ENCODE measurements at regions not wholly inside any gene's neighbourhood (a gene's known extent, or its start where the extent isn't known, plus 50 kb on each side); places are given as distances from the start of the nearest gene placed in this dataset.

DNA sequence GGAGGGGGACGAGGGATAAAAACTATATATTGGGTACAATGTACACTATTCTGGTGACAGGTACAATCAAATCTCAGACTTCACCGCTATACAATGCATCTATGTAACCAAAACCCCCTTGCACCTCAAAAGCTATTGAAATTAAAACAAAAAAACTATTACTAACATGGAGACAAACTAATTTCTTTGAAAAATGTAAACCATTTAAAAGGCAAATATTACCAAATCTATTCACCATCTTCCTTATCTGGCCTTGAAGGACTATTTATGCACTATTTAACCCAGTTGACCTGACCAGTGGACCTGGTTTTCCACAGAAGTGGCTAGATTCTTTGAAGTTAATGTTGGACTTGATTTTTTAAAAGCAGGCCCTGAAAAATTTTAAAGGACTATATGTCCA, 212.3 kb upstream of the RPS6KA3 start:
- Histone ChIP-seq H3K9me3 (ENCODE audit: insufficient read depth, low read length) (no peaks in the 10 kb centered on the region), H3K9ac (ENCODE audit: low read length) (no peak overlapping the region), H3K4me2 (ENCODE audit: low read length) (no peak overlapping the region), H3K4me3 (ENCODE audit: low read length) (no peak overlapping the region), H3K27me3 (ENCODE audit: low read depth, low read length) (peaks cover 9% of the 10 kb centered on the region; the same call in 1 of the 2 replicates), H3K27ac (ENCODE audit: low read length) (no peak overlapping the region), H3K36me3 (replicated peaks; ENCODE audit: low read depth, low read length) (no peaks in the 10 kb centered on the region), H2AFZ (ENCODE audit: low read depth, low read length) (no peak overlapping the region), H4K20me1 (ENCODE audit: insufficient read depth, low read length) (no peaks in the 10 kb centered on the region), H3K4me1 (ENCODE audit: low read length) (no peaks in the 10 kb centered on the region), H3K79me2 (ENCODE audit: low read length) (no peaks in the 10 kb centered on the region)
- TF ChIP-seq, protein P1, sequence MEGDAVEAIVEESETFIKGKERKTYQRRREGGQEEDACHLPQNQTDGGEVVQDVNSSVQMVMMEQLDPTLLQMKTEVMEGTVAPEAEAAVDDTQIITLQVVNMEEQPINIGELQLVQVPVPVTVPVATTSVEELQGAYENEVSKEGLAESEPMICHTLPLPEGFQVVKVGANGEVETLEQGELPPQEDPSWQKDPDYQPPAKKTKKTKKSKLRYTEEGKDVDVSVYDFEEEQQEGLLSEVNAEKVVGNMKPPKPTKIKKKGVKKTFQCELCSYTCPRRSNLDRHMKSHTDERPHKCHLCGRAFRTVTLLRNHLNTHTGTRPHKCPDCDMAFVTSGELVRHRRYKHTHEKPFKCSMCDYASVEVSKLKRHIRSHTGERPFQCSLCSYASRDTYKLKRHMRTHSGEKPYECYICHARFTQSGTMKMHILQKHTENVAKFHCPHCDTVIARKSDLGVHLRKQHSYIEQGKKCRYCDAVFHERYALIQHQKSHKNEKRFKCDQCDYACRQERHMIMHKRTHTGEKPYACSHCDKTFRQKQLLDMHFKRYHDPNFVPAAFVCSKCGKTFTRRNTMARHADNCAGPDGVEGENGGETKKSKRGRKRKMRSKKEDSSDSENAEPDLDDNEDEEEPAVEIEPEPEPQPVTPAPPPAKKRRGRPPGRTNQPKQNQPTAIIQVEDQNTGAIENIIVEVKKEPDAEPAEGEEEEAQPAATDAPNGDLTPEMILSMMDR (IDR thresholded peaks at IDR 0.05; ENCODE audit: low read depth, low read length): no peak
- TF ChIP-seq EZH2phosphoT487 (IDR thresholded peaks at IDR 0.05; ENCODE audit: low read depth): no peak

DNA sequence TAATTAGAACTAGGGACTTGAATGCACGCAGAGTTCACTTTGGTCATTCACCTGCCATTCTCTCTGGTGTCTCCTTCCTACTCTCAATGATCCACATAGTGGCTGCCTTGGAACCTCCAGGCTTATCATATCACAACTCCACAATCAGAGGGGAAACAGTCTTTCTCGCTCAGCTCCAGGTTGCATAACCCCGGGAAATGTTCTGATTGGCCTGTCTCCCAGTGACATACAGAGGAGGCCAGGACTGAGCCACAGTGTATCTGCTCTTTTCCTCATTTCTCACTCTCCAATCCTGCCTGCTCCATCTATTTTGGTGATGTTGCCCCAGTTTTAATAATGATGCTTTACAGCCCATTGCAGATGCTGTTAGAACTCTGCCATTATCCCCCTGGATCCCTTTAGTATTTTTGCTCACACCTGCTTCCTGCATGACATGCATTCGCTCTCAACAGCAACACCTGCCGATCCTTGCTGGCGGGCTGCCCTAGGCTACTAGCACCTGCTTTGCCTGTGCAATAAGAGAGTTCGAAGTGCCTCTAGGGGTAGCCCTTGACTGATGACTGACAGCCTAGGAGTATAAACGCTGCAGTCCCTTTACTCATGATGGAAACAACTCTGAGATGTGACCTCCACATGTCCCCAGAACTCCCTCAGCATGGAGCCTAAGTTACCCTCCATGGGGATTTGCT, 211.3 kb upstream of the RPS6KA3 start:
- H3K79me2 ChIP-seq (ENCODE audit: low read length): no peaks in the 10 kb centered on the region
- H3K9me3 ChIP-seq (ENCODE audit: insufficient read depth, low read length): no peaks in the 10 kb centered on the region
- H3K4me3 ChIP-seq (ENCODE audit: low read length): no peak overlapping the region
- H3K4me2 ChIP-seq (ENCODE audit: low read length): no peak overlapping the region
- H3K27me3 ChIP-seq (ENCODE audit: low read depth, low read length): peaks cover 9% of the 10 kb centered on the region; the same call in 1 of the 2 replicates
- no peaks in the 10 kb centered on the region for H4K20me1 ChIP-seq (ENCODE audit: insufficient read depth, low read length)
- TF ChIP-seq, protein P1 (IDR thresholded peaks at IDR 0.05; ENCODE audit: low read depth, low read length): no peak
- TF ChIP-seq EZH2phosphoT487 (IDR thresholded peaks at IDR 0.05; ENCODE audit: low read depth): no peak
- H3K9ac ChIP-seq (ENCODE audit: low read length): no peak overlapping the region
- no peaks in the 10 kb centered on the region for H3K36me3 ChIP-seq (replicated peaks; ENCODE audit: low read depth, low read length)
- H3K4me1 ChIP-seq (ENCODE audit: low read length): no peaks in the 10 kb centered on the region
- H2AFZ ChIP-seq (ENCODE audit: low read depth, low read length): no peak overlapping the region
- no peak overlapping the region for H3K27ac ChIP-seq (ENCODE audit: low read length)

DNA sequence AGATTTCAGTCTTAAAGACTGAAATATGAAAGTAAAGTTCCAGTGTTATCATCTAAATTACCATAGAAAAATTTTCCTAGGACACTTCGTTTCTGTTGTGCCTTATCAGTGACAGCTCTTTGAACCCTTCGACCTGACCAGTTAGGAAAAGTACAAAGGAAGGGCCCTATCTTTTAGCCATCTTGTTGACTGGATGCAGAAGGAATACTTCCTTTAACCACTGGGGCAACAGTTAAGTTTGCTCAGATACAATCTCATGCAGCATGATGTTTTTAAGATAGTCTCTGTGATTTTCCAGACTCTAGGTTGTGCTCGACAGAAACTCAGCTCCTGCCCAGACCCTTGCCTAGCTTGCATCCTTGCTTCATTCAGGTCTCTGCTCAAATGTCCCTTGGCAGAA, 210.5 kb upstream of the RPS6KA3 start:
- no peaks in the 10 kb centered on the region for H3K4me1 ChIP-seq (ENCODE audit: low read length)
- no peak overlapping the region for H3K27ac ChIP-seq (ENCODE audit: low read length)
- H3K4me3 ChIP-seq (ENCODE audit: low read length): no peak overlapping the region
- H3K9ac ChIP-seq (ENCODE audit: low read length): no peak overlapping the region
- no peak overlapping the region for H3K4me2 ChIP-seq (ENCODE audit: low read length)
- H3K9me3 ChIP-seq (ENCODE audit: insufficient read depth, low read length): no peaks in the 10 kb centered on the region
- H3K79me2 ChIP-seq (ENCODE audit: low read length): no peaks in the 10 kb centered on the region
- no peak overlapping the region for H2AFZ ChIP-seq (ENCODE audit: low read depth, low read length)
- TF ChIP-seq, protein P1 (IDR thresholded peaks at IDR 0.05; ENCODE audit: low read depth, low read length): no peak
- no peak for TF ChIP-seq EZH2phosphoT487 (IDR thresholded peaks at IDR 0.05; ENCODE audit: low read depth)
- H3K36me3 ChIP-seq (replicated peaks; ENCODE audit: low read depth, low read length): no peaks in the 10 kb centered on the region
- H3K27me3 ChIP-seq (ENCODE audit: low read depth, low read length): peaks cover 9% of the 10 kb centered on the region; the same call in 1 of the 2 replicates
- H4K20me1 ChIP-seq (ENCODE audit: insufficient read depth, low read length): no peaks in the 10 kb centered on the region

DNA sequence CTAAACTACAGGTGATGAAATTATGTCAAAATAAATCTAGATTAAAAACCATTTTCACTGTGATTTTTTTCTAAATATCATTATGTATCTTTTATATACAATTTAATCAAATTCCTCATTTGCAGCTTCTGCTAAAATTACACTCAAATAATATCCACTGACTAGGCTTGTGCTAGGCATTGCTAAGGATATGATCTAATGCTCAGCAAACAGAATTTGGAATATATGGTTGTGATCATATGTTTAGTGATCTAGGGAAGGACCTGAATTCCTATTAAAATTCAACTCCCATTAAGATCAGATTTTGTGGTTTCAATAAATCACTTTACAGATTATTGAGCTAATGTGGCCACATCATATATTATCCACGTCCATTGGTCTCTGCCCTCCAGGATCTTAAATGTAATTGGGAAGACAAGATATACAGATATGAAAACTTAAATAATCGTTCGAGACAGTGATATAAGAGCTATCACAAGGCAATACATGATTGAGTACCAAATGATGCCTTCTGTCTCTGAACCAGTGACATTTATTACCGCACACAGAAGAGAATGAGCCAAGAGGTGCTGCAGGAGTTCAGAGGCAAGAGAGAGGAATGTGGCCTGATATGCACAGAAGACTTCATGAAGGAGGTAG, 206.0 kb upstream of the RPS6KA3 start:
- Histone ChIP-seq H3K4me3 (ENCODE audit: low read length) (no peak overlapping the region), H3K36me3 (replicated peaks; ENCODE audit: low read depth, low read length) (no peaks in the 10 kb centered on the region), H3K4me2 (ENCODE audit: low read length) (no peak overlapping the region), H3K79me2 (ENCODE audit: low read length) (no peaks in the 10 kb centered on the region), H4K20me1 (ENCODE audit: insufficient read depth, low read length) (no peaks in the 10 kb centered on the region), H3K27me3 (ENCODE audit: low read depth, low read length) (peaks cover 3% of the 10 kb centered on the region; the same call in 1 of the 2 replicates), H3K27ac (ENCODE audit: low read length) (no peak overlapping the region), H3K9ac (ENCODE audit: low read length) (no peak overlapping the region), H3K4me1 (ENCODE audit: low read length) (no peaks in the 10 kb centered on the region), H2AFZ (ENCODE audit: low read depth, low read length) (no peak overlapping the region), H3K9me3 (ENCODE audit: insufficient read depth, low read length) (no peaks in the 10 kb centered on the region)
- TF ChIP-seq, protein P1 (IDR thresholded peaks at IDR 0.05; ENCODE audit: low read depth, low read length): no peak
- no peak for TF ChIP-seq EZH2phosphoT487 (IDR thresholded peaks at IDR 0.05; ENCODE audit: low read depth)
